HepG2 (cell line): ENCODE measurements at regions not wholly inside any gene's neighbourhood (a gene's known extent, or its start where the extent isn't known, plus 50 kb on each side); places are given as distances from the start of the nearest gene placed in this dataset.

Experiments
- ATAC-seq: fragments of 200-7000 bp; cut with Tn5 transposase; 3 replicates; pipeline ENCODE4 v1.9.1; 2020; ENCODE audit warnings: mild to moderate bottlenecking, moderate library complexity
- BruUV-seq: library from RNA; stranded (reverse); fragments of 400-500 nt; replicated peaks from 2 replicates; lab custom pipeline; 2021; lab: Mats Ljungman, UMichigan
- CTCF ChIA-PET: fragments of 300-600 bp; formaldehyde crosslinking; extraction: SDS; loops from one replicate; lab custom pipeline; 2021; ENCODE audit warnings: low total read pairs, inconsistent platforms, low intra/inter-chr PET ratio; lab: Yijun Ruan, JAX
- POLR2A ChIA-PET: fragments of 350-600 bp; sonication (Branson Sonifier 250); formaldehyde crosslinking; loops from one replicate; lab custom pipeline; 2020; ENCODE audit warnings: antibody characterized with exemption, inconsistent platforms; lab: Yijun Ruan, JAX
- DNase-seq: peaks from one replicate; pipeline ENCODE4 v3.0.0-alpha.2; 2015; ENCODE audit warnings: low spot score
- FAIRE-seq: peaks from 3 replicates; lab custom pipeline; 2011; peaks lifted over from hg19 to GRCh38; lab: Jason Lieb, UNC
- H2AFZ ChIP-seq: one replicate; pipeline ENCODE4 v1.6.1; 2011; ENCODE audit warnings: low read length, inconsistent platforms
- H3K27ac ChIP-seq: fragments of 300-600 bp; 3 replicates; pipeline ENCODE4 v1.8.0; 2011; ENCODE audit warnings: mixed run types, mild to moderate bottlenecking, mixed read lengths, low read length, inconsistent platforms; ENCODE audit not compliant: insufficient read depth; ENCODE audit errors: extremely low read length
- H3K27me3 ChIP-seq, 2 experiments: fragments of 200-600 bp in 1 of 2; 2 replicates in 1 of 2; 3 replicates in 1 of 2; pipeline versions ENCODE4 v1.6.0 to v1.8.0; 2011; ENCODE audit warnings: low read length in 2 of 2, mild to moderate bottlenecking in 2 of 2, moderate library complexity in 2 of 2, inconsistent platforms in 1 of 2; ENCODE audit not compliant: insufficient read depth in 2 of 2, control insufficient read depth in 1 of 2
- H3K36me3 ChIP-seq, 2 experiments: fragments of 200-600 bp in 1 of 2; replicated peaks in 1 of 2; 2 replicates in 1 of 2; 3 replicates in 1 of 2; pipeline versions ENCODE4 v1.5.1 to v1.8.0; 2011; ENCODE audit warnings: low read length in 2 of 2, inconsistent platforms in 1 of 2; ENCODE audit not compliant: insufficient read depth in 2 of 2, control insufficient read depth in 1 of 2
- H3K4me1 ChIP-seq: 2 replicates; pipeline ENCODE4 v1.5.1; 2012; ENCODE audit warnings: low read length, inconsistent platforms; ENCODE audit not compliant: insufficient read depth
- H3K4me2 ChIP-seq: 2 replicates; pipeline ENCODE4 v1.6.0; 2011; ENCODE audit warnings: low read depth, low read length, inconsistent platforms
- H3K4me3 ChIP-seq, 3 experiments: fragments of 200-600 bp in 1 of 3; sonication (generic), shearing (Covaris generic) in 1 of 3; replicated peaks in 1 of 3; 2 replicates each; pipeline ENCODE4 v1.5.1; 2011 to 2016; ENCODE audit warnings: low read length in 3 of 3, inconsistent platforms in 2 of 3, low read depth in 2 of 3, mild to moderate bottlenecking in 2 of 3, control low read depth in 1 of 3, mixed read lengths in 1 of 3; ENCODE audit not compliant: insufficient read depth in 1 of 3
- H3K79me2 ChIP-seq: one replicate; pipeline ENCODE4 v1.6.1; 2011; ENCODE audit warnings: low read length, inconsistent platforms; ENCODE audit not compliant: insufficient read depth
- H3K9ac ChIP-seq: 2 replicates; pipeline ENCODE4 v1.6.0; 2011; ENCODE audit warnings: mild to moderate bottlenecking, low read depth, low read length, inconsistent platforms; ENCODE audit not compliant: insufficient read depth
- H3K9me3 ChIP-seq: 2 replicates; pipeline ENCODE4 v1.5.1; 2012; ENCODE audit warnings: mild to moderate bottlenecking, low read length
- H4K20me1 ChIP-seq: 2 replicates; pipeline ENCODE4 v1.6.0; 2011; ENCODE audit warnings: inconsistent platforms, mild to moderate bottlenecking, low read length, moderate library complexity; ENCODE audit not compliant: insufficient read depth
- CHD4 ChIP-seq: fragments of 200-600 bp; sonication (generic); IDR thresholded peaks from 2 replicates; pipeline ENCODE4 v1.7.0; 2017; ENCODE audit warnings: mild to moderate bottlenecking, low read length, borderline replicate concordance
- FOXJ3 ChIP-seq: sonication (generic); formaldehyde crosslinking; IDR thresholded peaks from 2 replicates; pipeline ENCODE4 v1.4.0; 2020; ENCODE audit warnings: missing genetic modification reagents, mild to moderate bottlenecking, borderline replicate concordance
- HNRNPUL1 ChIP-seq: fragments of 200-400 bp; formaldehyde crosslinking; IDR thresholded peaks from 2 replicates; pipeline ENCODE4 v1.6.1; 2017; ENCODE audit warnings: low read depth, mild to moderate bottlenecking, low read length, moderate library complexity
- MTF2 ChIP-seq: sonication (generic); formaldehyde crosslinking; IDR thresholded peaks from 2 replicates; pipeline ENCODE4 v1.5.0; 2020; ENCODE audit warnings: missing genetic modification reagents, borderline replicate concordance
- TEAD3 ChIP-seq: optimal IDR thresholded peaks from 2 replicates; pipeline ENCODE3; 2016; ENCODE audit warnings: borderline replicate concordance
- ZMAT3 ChIP-seq: sonication (generic); formaldehyde crosslinking; conservative IDR thresholded peaks from 2 replicates; pipeline ENCODE4 v1.7.0; 2021; ENCODE audit warnings: missing genetic modification reagents
- WGBS: methylation state at CpG from one replicate; pipeline ENCODE4 v1.1.6; 2017; ENCODE audit warnings: low lambda C conversion rate; 5-methylcytosine and 5-hydroxymethylcytosine counted together
- in situ Hi-C: cut with HindIII; loops from 2 replicates; pipeline ENCODE4 v1.10.0; 2017; ENCODE audit warnings: low pct_unique_long_range_greater_than_20kb; ENCODE audit not compliant: extremely low pct_ligation_motif_present
- intact Hi-C: fragments of 100-400 bp; cut with micrococcal nuclease; formaldehyde crosslinking; loops from one replicate; pipeline ENCODE4 v1.10.0; 2022; ENCODE audit not compliant: unreplicated experiment
- TF ChIP-seq, protein P1 (sequence below): sonication (generic); formaldehyde crosslinking; IDR thresholded peaks from 2 replicates; pipeline ENCODE4 v1.5.0; 2020; ENCODE audit warnings: missing genetic modification reagents, mild to moderate bottlenecking, borderline replicate concordance
- TF ChIP-seq, protein P2 (sequence below): sonication (generic); formaldehyde crosslinking; IDR thresholded peaks from 2 replicates; pipeline ENCODE4 v1.4.0; 2020; ENCODE audit warnings: missing genetic modification reagents, mild to moderate bottlenecking, borderline replicate concordance

DNA sequence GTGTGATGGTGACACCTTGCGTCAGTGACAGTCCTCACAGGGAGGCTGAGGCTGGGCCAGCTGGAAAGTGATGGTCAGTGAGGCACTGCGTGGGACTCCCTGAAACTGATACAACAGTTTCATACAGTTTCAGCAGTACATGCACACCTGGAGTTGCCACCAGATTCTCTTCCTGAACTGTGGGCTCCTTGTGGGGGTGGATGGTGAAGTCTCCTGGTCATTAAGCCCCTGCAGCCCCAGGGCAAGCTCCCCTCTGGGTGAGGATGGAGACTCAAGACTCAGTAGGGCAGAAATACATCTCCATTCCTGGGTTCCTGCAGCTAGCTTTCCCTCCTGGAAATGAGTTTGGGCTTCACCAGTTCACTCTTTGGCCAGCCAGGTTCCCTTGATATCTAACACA, 392.7 kb downstream of the UQCRFS1 start:
- Histone ChIP-seq H3K9me3 (peaks cover 83% of the 10 kb centered on the region), H3K79me2 (no peaks in the 10 kb centered on the region), H3K36me3 (no peaks in the 10 kb centered on the region), H3K4me2 (no peak overlapping the region), H2AFZ (no peak overlapping the region), H3K27ac (no peak overlapping the region), H4K20me1 (no peaks in the 10 kb centered on the region), H3K9ac (no peak overlapping the region), H3K4me3 (no peak overlapping the region), H3K4me1 (no peaks in the 10 kb centered on the region), H3K27me3 (no peaks in the 10 kb centered on the region)
- intact Hi-C loops (no loop called here), in situ Hi-C loops (no loop called here)
- 6% methylated on average over 2 of the region's 2 CpGs for WGBS
- no peak for FAIRE-seq
- ChIA-PET POLR2A (no interaction called here), CTCF (no interaction called here)
- TF ChIP-seq MTF2 (CRISPR knock-in tag) (no peak), FOXJ3 (no peak), HNRNPUL1 (no peak)
- TF ChIP-seq, protein P1, sequence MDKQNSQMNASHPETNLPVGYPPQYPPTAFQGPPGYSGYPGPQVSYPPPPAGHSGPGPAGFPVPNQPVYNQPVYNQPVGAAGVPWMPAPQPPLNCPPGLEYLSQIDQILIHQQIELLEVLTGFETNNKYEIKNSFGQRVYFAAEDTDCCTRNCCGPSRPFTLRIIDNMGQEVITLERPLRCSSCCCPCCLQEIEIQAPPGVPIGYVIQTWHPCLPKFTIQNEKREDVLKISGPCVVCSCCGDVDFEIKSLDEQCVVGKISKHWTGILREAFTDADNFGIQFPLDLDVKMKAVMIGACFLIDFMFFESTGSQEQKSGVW: no peak
- DNase-seq: no peak
- ATAC-seq: no peak
- BruUV-seq: no TSS peak

DNA sequence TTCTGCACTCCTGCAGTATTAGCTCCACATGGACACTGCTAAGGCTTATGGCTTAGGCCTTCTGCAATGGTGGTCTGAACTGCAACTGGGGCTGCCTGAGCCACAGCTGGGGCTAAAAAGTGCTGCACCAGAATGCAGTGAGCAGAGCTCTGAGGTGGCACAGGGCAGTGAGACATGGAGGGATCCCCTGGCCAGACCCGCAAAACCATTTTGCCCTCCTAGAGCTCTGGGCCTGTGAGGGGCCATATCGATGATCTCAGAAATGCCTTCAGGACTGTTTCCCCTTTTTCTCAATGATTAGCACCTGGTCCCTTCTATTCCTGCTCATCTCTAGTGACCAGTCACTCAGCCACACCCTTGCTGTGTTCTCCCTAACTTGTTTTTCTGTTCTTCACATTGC, 397.7 kb downstream of the UQCRFS1 start:
- Histone ChIP-seq H3K27me3 (no peaks in the 10 kb centered on the region), H3K27ac (no peak overlapping the region), H3K9ac (no peak overlapping the region), H3K4me3 (no peak overlapping the region), H2AFZ (no peak overlapping the region), H3K9me3 (peaks cover 71% of the 10 kb centered on the region), H3K4me1 (no peaks in the 10 kb centered on the region), H4K20me1 (no peaks in the 10 kb centered on the region), H3K36me3 (no peaks in the 10 kb centered on the region), H3K4me2 (no peak overlapping the region), H3K79me2 (no peaks in the 10 kb centered on the region)
- no TSS peak for BruUV-seq
- CTCF ChIA-PET: no interaction called here
- TF ChIP-seq ZMAT3 (CRISPR knock-in tag) (no peak), TEAD3 (CRISPR knock-in tag) (no peak), CHD4 (no peak)
- TF ChIP-seq, protein P2, sequence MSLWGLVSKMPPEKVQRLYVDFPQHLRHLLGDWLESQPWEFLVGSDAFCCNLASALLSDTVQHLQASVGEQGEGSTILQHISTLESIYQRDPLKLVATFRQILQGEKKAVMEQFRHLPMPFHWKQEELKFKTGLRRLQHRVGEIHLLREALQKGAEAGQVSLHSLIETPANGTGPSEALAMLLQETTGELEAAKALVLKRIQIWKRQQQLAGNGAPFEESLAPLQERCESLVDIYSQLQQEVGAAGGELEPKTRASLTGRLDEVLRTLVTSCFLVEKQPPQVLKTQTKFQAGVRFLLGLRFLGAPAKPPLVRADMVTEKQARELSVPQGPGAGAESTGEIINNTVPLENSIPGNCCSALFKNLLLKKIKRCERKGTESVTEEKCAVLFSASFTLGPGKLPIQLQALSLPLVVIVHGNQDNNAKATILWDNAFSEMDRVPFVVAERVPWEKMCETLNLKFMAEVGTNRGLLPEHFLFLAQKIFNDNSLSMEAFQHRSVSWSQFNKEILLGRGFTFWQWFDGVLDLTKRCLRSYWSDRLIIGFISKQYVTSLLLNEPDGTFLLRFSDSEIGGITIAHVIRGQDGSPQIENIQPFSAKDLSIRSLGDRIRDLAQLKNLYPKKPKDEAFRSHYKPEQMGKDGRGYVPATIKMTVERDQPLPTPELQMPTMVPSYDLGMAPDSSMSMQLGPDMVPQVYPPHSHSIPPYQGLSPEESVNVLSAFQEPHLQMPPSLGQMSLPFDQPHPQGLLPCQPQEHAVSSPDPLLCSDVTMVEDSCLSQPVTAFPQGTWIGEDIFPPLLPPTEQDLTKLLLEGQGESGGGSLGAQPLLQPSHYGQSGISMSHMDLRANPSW (CRISPR knock-in tag): no peak
- ATAC-seq: no peak
- POLR2A ChIA-PET: no interaction called here
- DNase-seq: no peak
- in situ Hi-C loops: no loop called here
- intact Hi-C loops: no loop called here
- 0% methylated on average over 1 of the region's 2 CpGs for WGBS
- no peak for FAIRE-seq
